GM19240 (cell line): ENCODE measurements at regions not wholly inside any gene's neighbourhood (a gene's known extent, or its start where the extent isn't known, plus 50 kb on each side); places are given as distances from the start of the nearest gene placed in this dataset.

Experiments used
- DNase-seq: peaks from one replicate; pipeline ENCODE4 v3.0.0; 2011; ENCODE audit warnings: low spot score; ENCODE audit not compliant: insufficient read length

- no peak for DNase-seq
Observed at GRCh38 chr2:234285541-234285940, 211.3 kb downstream of the ARL4C start.

DNA sequence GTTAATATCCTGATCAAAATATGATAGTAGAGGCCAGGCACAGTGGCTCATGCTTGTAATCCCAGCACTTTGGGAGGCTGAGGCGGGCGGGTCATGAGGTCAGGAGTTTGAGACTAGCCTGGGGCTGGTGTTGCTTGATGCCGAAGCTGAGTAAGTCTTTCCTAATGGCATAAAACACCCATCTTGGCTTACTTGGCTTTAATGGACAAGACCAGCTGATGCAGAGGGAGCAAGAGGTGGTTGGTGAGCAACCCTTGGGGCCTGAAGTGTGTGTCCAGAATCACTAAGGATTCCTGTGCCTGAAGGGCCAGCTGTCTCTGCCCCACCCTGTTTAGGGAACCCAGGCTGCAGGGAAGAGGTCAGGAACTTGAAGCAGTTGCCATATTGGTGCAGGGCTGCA is 217.2 kb downstream of the ARL4C start:
- DNase-seq: no peak

GRCh38 chr2:234278556-234279255 is 218.2 kb downstream of the ARL4C start:
- DNase-seq: no peak

DNA sequence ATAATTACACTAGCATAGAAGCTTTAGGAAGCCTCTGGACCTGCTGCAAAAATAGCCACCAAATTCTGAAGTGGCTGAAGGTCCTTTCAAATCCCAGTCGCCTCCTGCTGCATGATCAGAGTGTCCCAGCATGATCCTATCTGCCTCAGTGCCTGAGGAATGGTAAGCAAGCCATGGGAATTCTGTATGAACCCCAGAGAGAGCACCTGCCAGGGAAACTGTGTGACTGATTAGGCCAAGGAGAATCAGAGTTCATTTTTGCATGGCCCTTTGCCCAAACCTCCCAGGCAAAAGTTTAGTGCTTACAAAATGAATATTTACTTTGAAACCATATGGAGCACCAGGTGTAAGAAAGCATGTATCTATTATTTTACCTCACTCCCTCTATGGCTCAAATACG is 221.4 kb downstream of the ARL4C start:
- DNase-seq: no peak

GRCh38 chr2:234273887-234274584 is 222.8 kb downstream of the ARL4C start:
- no peak for DNase-seq

GRCh38 chr2:234272069-234272850 is 221.8 kb downstream of the SPP2 start:
- DNase-seq: no peak

DNA sequence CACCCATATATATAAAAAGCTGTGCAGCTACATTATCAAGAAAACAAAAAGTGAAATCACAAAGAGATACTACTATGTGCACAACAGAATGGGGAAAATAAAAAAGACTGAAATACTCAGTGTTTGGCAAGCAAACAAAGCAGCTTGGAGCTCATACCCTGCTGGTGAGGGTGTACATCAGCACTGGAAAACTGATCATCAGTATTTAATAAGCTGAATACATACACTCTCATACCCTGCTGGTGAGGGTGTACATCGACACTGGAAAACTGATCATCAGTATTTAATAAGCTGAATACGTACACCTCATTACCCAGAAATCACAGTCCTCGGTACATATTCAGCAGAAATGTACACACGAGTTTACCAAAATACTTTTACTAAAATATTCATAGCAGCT is 220.8 kb downstream of the SPP2 start:
- DNase-seq: no peak

- no peak for DNase-seq
Observed at GRCh38 chr2:234269769-234270204, 219.3 kb downstream of the SPP2 start.

DNA sequence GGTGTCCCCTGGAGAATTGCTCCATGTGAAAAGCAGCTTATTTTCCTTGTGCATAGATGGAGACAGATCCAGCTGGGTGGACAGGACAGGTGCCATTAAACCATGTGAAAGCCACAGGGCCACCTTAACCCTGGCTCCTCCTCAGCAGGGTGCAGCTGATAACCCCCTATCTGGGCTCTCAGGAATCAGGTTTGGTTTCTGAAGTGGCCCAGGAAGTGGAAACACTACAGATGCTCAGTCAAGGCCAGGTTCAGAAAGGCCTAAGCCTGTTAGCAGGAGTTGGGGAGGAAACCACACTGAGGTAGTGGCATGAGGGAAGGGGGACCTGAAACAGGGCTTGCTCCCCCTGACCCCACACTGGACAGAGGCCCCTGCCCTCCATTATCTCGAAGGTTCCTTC is 217.0 kb downstream of the SPP2 start:
- DNase-seq: no peak

- no peak for DNase-seq
Observed at GRCh38 chr2:234266952-234267351, 216.4 kb downstream of the SPP2 start.

DNA sequence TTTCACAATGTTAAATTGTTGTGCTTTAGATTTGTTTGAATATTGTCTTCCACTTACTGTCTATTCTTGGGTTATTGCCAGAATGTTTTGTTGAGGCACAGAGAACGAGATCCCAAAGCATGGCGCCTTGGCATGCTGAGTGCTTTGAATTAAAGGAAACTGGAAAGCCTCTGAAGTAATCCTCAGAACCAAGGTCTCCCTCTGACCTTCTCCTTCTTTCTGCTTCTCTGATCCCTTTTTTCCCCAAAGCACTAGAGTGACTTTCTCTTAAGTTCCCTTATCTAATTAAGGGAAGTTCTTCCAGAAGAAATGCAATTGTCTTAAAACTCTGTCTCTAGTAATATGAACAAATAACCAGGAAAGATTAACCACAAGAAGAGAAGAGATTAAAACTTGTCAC is 214.7 kb downstream of the SPP2 start:
- DNase-seq: no peak

DNA sequence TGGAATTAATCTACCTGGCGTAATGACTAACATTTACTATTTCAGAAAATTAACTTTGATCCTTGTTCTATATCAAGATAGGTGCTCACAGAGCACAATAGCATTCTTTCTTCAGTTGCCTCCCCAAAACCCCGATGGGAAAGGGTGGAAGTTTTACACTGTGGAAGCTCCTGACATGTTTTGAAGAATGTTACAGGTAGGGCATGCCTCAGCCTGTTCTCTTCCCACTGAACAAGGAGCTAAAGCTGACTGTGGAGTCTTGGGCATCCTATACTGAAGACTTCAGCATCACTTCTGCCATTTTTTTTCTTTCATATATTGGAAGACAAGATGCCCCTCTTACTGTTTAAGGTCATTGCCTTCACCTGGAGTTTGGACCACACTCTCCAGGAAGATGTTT is 211.2 kb downstream of the SPP2 start:
- DNase-seq: no peak

- DNase-seq: no peak
Observed at GRCh38 chr2:234259440-234259839, 208.9 kb downstream of the SPP2 start.

GRCh38 chr2:234258562-234259141 is 208.2 kb downstream of the SPP2 start:
- DNase-seq: no peak

- DNase-seq: no peak
Observed at GRCh38 chr2:234257859-234258561, 207.5 kb downstream of the SPP2 start.

GRCh38 chr2:234256516-234256915 is 206.0 kb downstream of the SPP2 start:
- DNase-seq: no peak

DNA sequence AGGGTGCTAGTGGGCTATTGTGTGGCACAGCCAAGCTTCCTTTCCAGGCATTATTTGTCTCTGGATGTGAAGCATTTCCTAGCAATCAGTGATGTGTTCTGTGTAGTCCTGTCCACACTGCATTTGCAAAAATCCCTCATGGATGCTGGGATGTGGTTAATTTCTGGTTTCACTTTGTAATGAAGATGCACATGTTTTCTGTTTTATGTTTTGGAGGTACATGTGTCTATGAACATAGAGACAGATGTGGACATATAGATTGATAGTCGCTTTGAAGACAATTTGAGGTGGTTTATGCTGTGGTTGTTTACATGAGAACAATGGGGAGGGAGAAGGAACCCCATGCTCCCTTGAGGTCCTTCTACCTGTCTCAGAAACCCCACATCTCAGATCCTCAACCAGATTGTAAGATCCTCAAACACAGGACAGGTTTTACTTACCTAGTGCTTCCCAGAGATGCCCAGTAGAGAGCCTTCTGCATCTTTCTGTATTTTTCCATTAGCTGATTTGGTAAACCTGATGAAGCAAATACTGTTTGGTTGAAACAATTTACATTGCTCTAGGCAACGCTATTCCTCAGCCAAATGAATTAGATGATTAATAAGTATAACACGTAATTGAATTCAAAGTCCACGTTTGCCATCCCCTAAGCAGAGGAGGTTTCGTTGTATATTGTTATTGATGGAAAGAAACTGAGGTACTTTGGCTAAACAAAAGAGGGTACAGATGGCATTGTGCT is 204.4 kb downstream of the SPP2 start:
- DNase-seq: no peak

DNA sequence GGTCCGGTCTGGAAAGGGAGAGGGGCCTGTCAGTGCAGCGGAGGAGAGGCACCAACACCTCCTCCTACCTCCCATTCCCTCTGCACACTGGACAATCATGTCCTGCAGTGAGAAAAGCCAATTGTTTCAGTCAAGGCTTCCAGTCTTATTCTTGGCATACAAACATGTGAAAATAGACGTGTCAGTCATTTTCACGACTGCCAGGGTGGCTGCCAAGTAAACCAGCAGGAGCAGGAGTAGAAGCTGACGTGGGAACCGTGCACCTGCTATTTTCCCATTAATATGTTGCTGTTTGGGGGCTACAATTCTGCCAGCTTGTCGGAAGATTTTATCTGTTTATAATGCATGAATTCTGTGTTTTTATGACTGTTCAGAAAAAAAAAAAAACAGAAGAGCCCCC is 202.3 kb downstream of the SPP2 start:
- DNase-seq: no peak

GRCh38 chr2:234251326-234252271 is 201.1 kb downstream of the SPP2 start:
- no peak for DNase-seq

GRCh38 chr2:234250926-234251325 is 200.4 kb downstream of the SPP2 start:
- DNase-seq: no peak
